ENCODE measurements at regions not wholly inside any gene's neighbourhood (a gene's known extent, or its start where the extent isn't known, plus 50 kb on each side); places are given as distances from the start of the nearest gene placed in this dataset.

- no peak overlapping the region for H3K4me3 Mint-ChIP-seq
- TF ChIP-seq ZNF114 (CRISPR knock-in tag; IDR thresholded peaks at IDR 0.05) (no peak), ZNF462 (CRISPR knock-in tag; IDR thresholded peaks at IDR 0.05) (no peak), POLR2AphosphoS5 (IDR thresholded peaks at IDR 0.05; ENCODE audit: low read depth) (no peak)
These were observed 68.4 kb downstream of the DNAAF9 start for GRCh38 chr20:3339076-3339475.

GRCh38 chr20:3334156-3334943, 73.1 kb downstream of the DNAAF9 start:
- Histone ChIP-seq H3K4me1 (ENCODE audit: insufficient read depth) (no peaks in the 10 kb centered on the region), H3K27ac (ENCODE audit: low read depth) (no peak overlapping the region), H4K20me1 (replicated peaks; ENCODE audit: insufficient read depth) (no peaks in the 10 kb centered on the region), H3K4me3 (no peak overlapping the region), H3F3A (replicated peaks; ENCODE audit: low read depth) (no peaks in the 10 kb centered on the region), H3K36me3 (ENCODE audit: insufficient read depth) (no peaks in the 10 kb centered on the region), H2AFZ (no peak overlapping the region), H3K4me2 (no peak overlapping the region), H3K79me2 (replicated peaks; ENCODE audit: insufficient read depth) (no peaks in the 10 kb centered on the region), H3K9me2 (ENCODE audit: insufficient read depth) (no peaks in the 10 kb centered on the region), H3K27me3 (ENCODE audit: insufficient read depth) (no peaks in the 10 kb centered on the region)
- no peak overlapping the region for H3K4me3 Mint-ChIP-seq
- no peaks in the 10 kb centered on the region for H3K4me1 Mint-ChIP-seq
- H3K9me3 Mint-ChIP-seq, result no peaks in the 10 kb centered on the region
- no peak overlapping the region for H3K27ac Mint-ChIP-seq
- peaks cover 10% of the 10 kb centered on the region; the same call in 2 of the 3 replicates for H3K36me3 Mint-ChIP-seq (ENCODE audit: low read depth)
- H3K27me3 Mint-ChIP-seq (ENCODE audit: insufficient read depth, low read depth, poor library complexity), result peaks cover 1% of the 10 kb centered on the region
- no peak for DNase-seq (ENCODE audit: low spot score)
- no peak for ATAC-seq
- no peak for TF ChIP-seq STAT1 (IDR thresholded peaks at IDR 0.05; ENCODE audit: unreplicated experiment)
- no peak for TF ChIP-seq ZNF462 (CRISPR knock-in tag; IDR thresholded peaks at IDR 0.05)
- no peak for TF ChIP-seq POLR2AphosphoS5 (IDR thresholded peaks at IDR 0.05; ENCODE audit: low read depth)
- TF ChIP-seq NANOG (IDR thresholded peaks at IDR 0.05; ENCODE audit: borderline replicate concordance), result no peak
- no peak for TF ChIP-seq ZNF114 (CRISPR knock-in tag; IDR thresholded peaks at IDR 0.05)

More at GRCh38 chr20:3339076-3339475, 68.4 kb downstream of the DNAAF9 start:
- Histone ChIP-seq H3K4me3 (no peak overlapping the region), H3K36me3 (ENCODE audit: insufficient read depth) (no peaks in the 10 kb centered on the region), H3K4me2 (no peak overlapping the region), H3F3A (replicated peaks; ENCODE audit: low read depth) (no peaks in the 10 kb centered on the region), H3K27ac (ENCODE audit: low read depth) (no peak overlapping the region), H3K9me2 (ENCODE audit: insufficient read depth) (no peaks in the 10 kb centered on the region), H3K4me1 (ENCODE audit: insufficient read depth) (no peaks in the 10 kb centered on the region), H2AFZ (no peak overlapping the region), H3K27me3 (ENCODE audit: insufficient read depth) (no peaks in the 10 kb centered on the region), H3K79me2 (replicated peaks; ENCODE audit: insufficient read depth) (no peaks in the 10 kb centered on the region), H4K20me1 (replicated peaks; ENCODE audit: insufficient read depth) (no peaks in the 10 kb centered on the region)
- no peak for ATAC-seq
- Mint-ChIP-seq H3K36me3 (ENCODE audit: low read depth) (peaks cover 3% of the 10 kb centered on the region; the same call in 2 of the 3 replicates), H3K27me3 (ENCODE audit: insufficient read depth, low read depth, poor library complexity) (no peaks in the 10 kb centered on the region), H3K9me3 (no peaks in the 10 kb centered on the region), H3K27ac (no peak overlapping the region), H3K4me1 (no peaks in the 10 kb centered on the region; the same call in 2 of the 3 replicates)
- DNase-seq (ENCODE audit: low spot score), result no peak
